B cell (primary cell): ENCODE measurements at regions not wholly inside any gene's neighbourhood (a gene's known extent, or its start where the extent isn't known, plus 50 kb on each side); places are given as distances from the start of the nearest gene placed in this dataset.

Experiments
- ATAC-seq: fragments of 200-7000 bp; cut with Tn5 transposase; one replicate; pipeline ENCODE4 v1.10.0; 2021; ENCODE audit warnings: low read depth, mild to moderate bottlenecking, moderate number of reproducible peaks, moderate library complexity
- CTCF ChIA-PET: fragments of 350-600 bp; sonication (Branson Sonifier 250); formaldehyde crosslinking; loops from one replicate; lab custom pipeline; 2021; ENCODE audit warnings: antibody characterized with exemption, inconsistent platforms; lab: Charles Lee
- POLR2A ChIA-PET: fragments of 350-600 bp; sonication (Branson Sonifier 250); formaldehyde crosslinking; loops from one replicate; lab custom pipeline; 2021; ENCODE audit warnings: antibody characterized with exemption; lab: Charles Lee
- DNase-seq: peaks from one replicate; pipeline ENCODE4 v3.0.0; 2013
- H2AFZ ChIP-seq: 2 replicates; pipeline ENCODE4 v1.6.1; 2012; ENCODE audit warnings: mild to moderate bottlenecking, low read depth, low read length; ENCODE audit not compliant: insufficient read depth, poor library complexity, severe bottlenecking
- H3K27ac ChIP-seq, 2 donors: 1 replicate in 1 of 2; 2 replicates in 1 of 2; pipeline ENCODE4 v1.5.1; 2012 to 2013; ENCODE audit warnings: low read length in 2 of 2, mild to moderate bottlenecking in 2 of 2, moderate library complexity in 1 of 2
- H3K27me3 ChIP-seq, 4 experiments: fragments of 200-600 bp in 1 of 4; sonication (generic) in 1 of 4; replicated peaks in 1 of 4; 1 replicate in 2 of 4; 2 replicates in 2 of 4; pipeline versions ENCODE4 v1.6.1 to v1.7.0; 2013 to 2016; ENCODE audit warnings: low read length in 3 of 4, mild to moderate bottlenecking in 2 of 4, mixed read lengths in 1 of 4, moderate library complexity in 1 of 4; ENCODE audit not compliant: insufficient read depth in 4 of 4, control insufficient read depth in 3 of 4; ENCODE audit errors: control extremely low read depth in 1 of 4
- H3K36me3 ChIP-seq, 2 experiments: replicated peaks in 1 of 2; 1 replicate in 1 of 2; 2 replicates in 1 of 2; pipeline versions ENCODE4 v1.6.1 to v1.7.1; 2013; ENCODE audit warnings: low read length in 1 of 2; ENCODE audit not compliant: insufficient read depth in 2 of 2, control insufficient read depth in 1 of 2; ENCODE audit errors: control extremely low read depth in 1 of 2, extremely low read depth in 1 of 2
- H3K4me1 ChIP-seq, 2 donors: fragments of 200-600 bp in 1 of 2; sonication (generic) in 1 of 2; 1 replicate in 1 of 2; 2 replicates in 1 of 2; pipeline versions ENCODE4 v1.5.1 to v1.6.1; 2013 to 2017; ENCODE audit warnings: low read length in 2 of 2; ENCODE audit not compliant: control insufficient read depth in 2 of 2, insufficient read depth in 2 of 2
- H3K4me2 ChIP-seq: replicated peaks from 2 replicates; pipeline ENCODE3; 2012; ENCODE audit warnings: mild to moderate bottlenecking, low read depth, low read length; ENCODE audit not compliant: poor library complexity, severe bottlenecking
- H3K4me3 ChIP-seq, 5 experiments: fragments of 200-600 bp in 1 of 5; sonication (generic) in 1 of 5; 1 replicate in 3 of 5; 2 replicates in 2 of 5; pipeline versions ENCODE4 v1.5.1 to v1.7.0; 2011 to 2016; ENCODE audit warnings: low read length in 4 of 5, mild to moderate bottlenecking in 4 of 5, low read depth in 2 of 5, control low read depth in 1 of 5, moderate library complexity in 1 of 5; ENCODE audit not compliant: insufficient read depth in 1 of 5; ENCODE audit errors: control extremely low read depth in 1 of 5, extremely low read depth in 1 of 5
- H3K79me2 ChIP-seq: fragments of 200-600 bp; sonication (generic); one replicate; pipeline ENCODE4 v1.6.0; 2016; ENCODE audit warnings: low read length; ENCODE audit not compliant: control insufficient read depth, insufficient read depth
- H3K9ac ChIP-seq: fragments of 200-600 bp; sonication (generic); 2 replicates; pipeline ENCODE4 v1.6.1; 2017; ENCODE audit warnings: mild to moderate bottlenecking, low read length, moderate library complexity
- H3K9me3 ChIP-seq, 3 donors: one replicate each; pipeline versions ENCODE4 v1.6.1 to v1.7.1; 2013; ENCODE audit warnings: low read length in 2 of 3; ENCODE audit not compliant: control insufficient read depth in 2 of 3, insufficient read depth in 1 of 3; ENCODE audit errors: control extremely low read depth in 1 of 3
- H4K20me1 ChIP-seq: 2 replicates; pipeline ENCODE4 v1.6.0; 2012; ENCODE audit warnings: mild to moderate bottlenecking, low read length; ENCODE audit not compliant: insufficient read depth, control insufficient read depth, poor library complexity, severe bottlenecking
- H3K27ac Mint-ChIP-seq: one replicate; pipeline ENCODE4 v1.8.0; 2021; ENCODE audit warnings: mixed read lengths
- H3K27me3 Mint-ChIP-seq: one replicate; pipeline ENCODE4 v1.8.0; 2021; ENCODE audit warnings: mixed read lengths
- H3K4me1 Mint-ChIP-seq: one replicate; pipeline ENCODE4 v1.8.0; 2021; ENCODE audit warnings: mixed read lengths
- H3K4me3 Mint-ChIP-seq: one replicate; pipeline ENCODE4 v1.8.0; 2021; ENCODE audit warnings: mixed read lengths
- H3K9me3 Mint-ChIP-seq: one replicate; pipeline ENCODE4 v1.8.0; 2022; ENCODE audit warnings: mixed read lengths; ENCODE audit not compliant: insufficient read depth
- CTCF ChIP-seq: fragments of 200-600 bp; IDR thresholded peaks from one replicate; pipeline ENCODE4 v1.8.0; 2022; ENCODE audit warnings: antibody characterized with exemption, mild to moderate bottlenecking
- EZH2 ChIP-seq: IDR thresholded peaks from 2 replicates; pipeline ENCODE4 v1.6.1; 2012; ENCODE audit warnings: borderline replicate concordance, low read depth, mild to moderate bottlenecking, moderate library complexity, low read length; ENCODE audit not compliant: insufficient read depth, poor library complexity, severe bottlenecking
- WGBS: methylation state at CpG from one replicate; pipeline ENCODE4 v1.1.5; 2013; ENCODE audit warnings: missing lambda C conversion rate; ENCODE audit not compliant: insufficient coverage; 5-methylcytosine and 5-hydroxymethylcytosine counted together
- intact Hi-C: fragments of 100-400 bp; cut with micrococcal nuclease; formaldehyde crosslinking; loops from one replicate; pipeline ENCODE4 v1.10.0; 2022

- DNase-seq, result no peak
- no peaks in the 10 kb centered on the region for H3K9me3 ChIP-seq
- no peak overlapping the region for H3K4me2 ChIP-seq
- no peak overlapping the region for H2AFZ ChIP-seq
- ATAC-seq, result no peak
- ChIA-PET POLR2A (no interaction called here), CTCF (no interaction called here)
- intact Hi-C loops, result no loop called here
- Mint-ChIP-seq H3K4me1 (peaks cover 4% of the 10 kb centered on the region), H3K4me3 (no peak overlapping the region), H3K27ac (no peak overlapping the region), H3K27me3 (peaks cover 4% of the 10 kb centered on the region), H3K9me3 (no peaks in the 10 kb centered on the region)
- H3K4me1 ChIP-seq, result no peaks in the 10 kb centered on the region
- H4K20me1 ChIP-seq, result no peaks in the 10 kb centered on the region
- no peak for TF ChIP-seq CTCF
- TF ChIP-seq EZH2, result no peak
- H3K27ac ChIP-seq, result no peak overlapping the region
- no peaks in the 10 kb centered on the region for H3K27me3 ChIP-seq
- no peaks in the 10 kb centered on the region for H3K79me2 ChIP-seq
- no peak overlapping the region for H3K4me3 ChIP-seq
- no peak overlapping the region for H3K9ac ChIP-seq
- no peaks in the 10 kb centered on the region for H3K36me3 ChIP-seq
Observed at GRCh38 chr17:63029541-63029940, 63.5 kb downstream of the TANC2 start.

- Histone ChIP-seq H3K9me3 (peaks cover 0 to 2% (median 0%) of the 10 kb centered on the region in 3 donors), H3K79me2 (no peaks in the 10 kb centered on the region), H3K4me3 (no peak overlapping the region), H3K4me2 (no peak overlapping the region), H3K4me1 (peaks cover 0 to 8% of the 10 kb centered on the region in 2 donors), H3K9ac (no peak overlapping the region), H3K36me3 (no peaks in the 10 kb centered on the region), H3K27me3 (no peaks in the 10 kb centered on the region), H3K27ac (no peak overlapping the region), H2AFZ (no peak overlapping the region), H4K20me1 (no peaks in the 10 kb centered on the region)
- no peak for ATAC-seq
- no peak overlapping the region for H3K27ac Mint-ChIP-seq
- 100% methylated on average over 1 of the region's 2 CpGs for WGBS
- ChIA-PET POLR2A (no interaction called here), CTCF (no interaction called here)
- intact Hi-C loops, result no loop called here
- no peaks in the 10 kb centered on the region for H3K27me3 Mint-ChIP-seq
- DNase-seq, result no peak
- no peak for TF ChIP-seq EZH2
- TF ChIP-seq CTCF, result no peak
- H3K9me3 Mint-ChIP-seq, result no peaks in the 10 kb centered on the region
- peaks cover 16% of the 10 kb centered on the region for H3K4me1 Mint-ChIP-seq
- H3K4me3 Mint-ChIP-seq, result no peak overlapping the region
Observed at GRCh38 chr17:63032142-63032541, 66.1 kb downstream of the TANC2 start.
